NCI-H146 treated with DMSO at 0.1 percent for 48 hours (cell line): ENCODE measurements at regions not wholly inside any gene's neighbourhood (a gene's known extent, or its start where the extent isn't known, plus 50 kb on each side); places are given as distances from the start of the nearest gene placed in this dataset.

Experiments used
- DNase-seq: peaks from one replicate; lab custom pipeline; 2025; ENCODE audit not compliant: unreplicated experiment; lab: John Stamatoyannopoulos, UW

DNA sequence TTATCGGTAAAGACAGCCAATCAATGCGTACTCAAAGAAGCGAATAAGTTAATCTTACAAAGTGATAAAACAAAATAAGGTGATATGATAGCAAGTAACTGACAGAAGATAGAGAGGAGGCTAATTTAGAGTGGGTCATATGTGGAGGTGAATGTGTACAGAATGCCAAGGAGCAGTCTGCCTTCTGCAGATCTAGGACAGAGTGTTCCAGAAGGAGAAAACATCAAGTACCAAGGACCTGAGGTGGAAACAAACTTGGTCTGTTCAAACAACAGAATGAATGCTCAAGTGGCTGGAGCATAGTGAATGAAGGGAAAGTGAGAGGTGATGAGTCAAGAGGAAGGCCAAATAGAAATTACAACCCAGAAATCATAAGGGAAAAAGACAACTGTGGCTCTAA lies 170.3 kb upstream of the BMP4 start:
- DNase-seq: no peak

DNA sequence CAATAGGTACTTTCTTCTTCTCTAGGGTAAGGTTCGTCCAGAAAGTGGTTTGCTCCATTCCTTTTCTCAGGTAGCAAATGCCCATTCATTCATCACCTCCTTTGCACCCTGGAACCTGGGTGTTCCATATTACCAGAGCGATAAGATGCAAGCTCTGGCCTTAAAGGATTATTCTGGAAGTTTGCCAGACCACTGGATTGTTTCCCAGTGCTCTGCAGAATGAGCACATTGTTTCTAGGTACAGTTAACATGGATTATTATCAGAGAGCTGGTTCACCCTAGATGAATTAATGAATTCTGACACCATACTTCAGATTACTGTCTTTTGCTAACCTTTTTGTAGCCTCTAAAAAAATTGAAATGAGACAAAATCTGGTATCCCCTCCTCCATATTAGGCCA lies 170.9 kb upstream of the BMP4 start:
- DNase-seq: no peak

GRCh38 chr14:54129850-54130640 lies 173.4 kb upstream of the BMP4 start:
- DNase-seq: no peak

DNA sequence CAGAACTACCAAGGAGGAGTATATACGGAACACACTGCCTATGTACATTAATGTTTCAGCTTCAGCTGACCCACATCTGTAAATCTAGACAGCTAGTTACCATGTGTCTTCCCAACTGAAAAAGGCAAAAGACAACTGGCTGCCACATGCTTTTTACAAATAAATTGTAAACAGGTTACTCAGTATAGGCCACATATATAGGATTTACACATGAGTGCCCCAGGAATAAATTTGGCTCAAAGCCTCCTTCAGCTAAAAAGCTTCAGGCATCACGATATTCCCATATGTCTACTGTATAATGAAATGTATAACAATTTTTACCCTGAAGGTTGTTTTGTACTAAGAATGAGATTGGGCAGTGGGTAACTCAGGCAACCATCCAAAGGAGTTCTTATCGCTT lies 175.9 kb upstream of the BMP4 start:
- DNase-seq: no peak

DNA sequence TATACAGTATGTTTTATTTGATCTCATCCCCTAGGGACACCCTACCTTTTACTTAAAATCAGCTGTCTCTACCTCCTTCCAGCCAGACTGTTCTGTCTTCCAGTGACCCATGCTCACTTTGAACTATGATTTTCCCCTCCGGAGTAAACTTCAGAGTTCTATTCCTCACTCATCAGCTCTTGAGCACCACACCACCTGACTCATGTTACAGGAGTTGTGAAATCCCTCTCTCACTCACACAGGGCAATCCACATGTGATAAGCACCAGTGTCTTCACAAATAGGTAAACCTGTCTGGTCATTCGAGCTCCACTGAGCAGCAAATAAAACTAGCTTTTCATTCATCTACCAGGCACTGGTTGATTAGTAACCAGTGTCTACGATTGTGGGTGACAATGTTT lies 177.3 kb upstream of the BMP4 start:
- DNase-seq: no peak

DNA sequence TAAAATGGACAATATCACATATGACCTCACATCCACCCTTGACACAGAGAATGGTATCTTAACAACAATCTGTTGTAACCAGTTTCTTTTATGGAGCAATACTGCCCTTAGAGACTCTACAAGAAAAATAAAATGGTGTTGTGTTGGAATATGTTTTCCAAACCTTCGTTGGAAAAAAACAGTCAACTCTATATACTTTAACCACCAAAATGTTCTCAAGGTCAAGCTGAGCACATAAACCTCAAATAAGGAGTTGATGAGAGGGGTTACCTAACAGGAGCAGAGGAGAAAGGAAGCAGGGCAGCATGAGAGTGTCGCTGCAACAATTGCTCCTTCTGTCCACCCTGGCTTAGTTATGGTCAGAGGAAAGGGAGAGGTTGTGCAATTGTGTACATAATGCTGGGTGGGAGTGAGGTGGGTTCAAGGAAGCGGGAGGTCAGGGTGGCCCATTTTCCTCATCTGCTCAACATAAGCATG lies 179.2 kb upstream of the BMP4 start:
- no peak for DNase-seq

DNA sequence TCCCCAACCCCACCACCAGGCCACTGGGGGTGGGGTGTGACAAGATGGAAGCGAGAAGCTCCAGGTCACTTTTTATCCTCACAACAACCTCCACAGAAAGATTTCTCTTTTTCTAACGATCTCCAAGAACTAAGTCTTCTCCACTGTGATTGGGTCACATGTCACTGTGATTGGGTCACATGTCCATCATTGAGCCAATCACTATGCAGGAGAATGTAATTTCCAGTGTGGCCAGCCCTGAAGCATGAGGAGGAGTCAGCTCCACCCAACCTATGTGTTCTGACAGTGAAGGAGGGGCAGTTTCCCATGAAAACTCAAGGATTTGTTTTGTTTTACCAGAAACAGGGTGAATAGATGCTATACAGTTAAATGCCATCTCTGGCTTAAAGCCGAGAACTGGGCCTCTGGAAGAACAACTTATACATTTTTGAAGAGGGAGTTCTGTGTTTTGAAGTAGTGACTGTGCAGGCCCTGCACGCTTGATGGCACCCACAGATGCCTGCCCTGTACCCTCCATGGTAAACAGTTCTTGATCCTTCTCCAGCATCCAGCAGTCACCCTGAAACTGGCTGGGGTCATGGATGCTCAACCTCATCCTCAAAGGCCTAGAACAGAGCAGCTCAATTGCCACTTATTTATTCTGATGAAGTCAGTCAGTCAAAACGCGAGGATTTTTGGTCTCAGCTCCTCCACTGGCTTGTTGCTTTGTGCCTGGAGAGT lies 180.4 kb upstream of the BMP4 start:
- no peak for DNase-seq

GRCh38 chr14:54137614-54137961 lies 181.0 kb upstream of the BMP4 start:
- DNase-seq: no peak

DNA sequence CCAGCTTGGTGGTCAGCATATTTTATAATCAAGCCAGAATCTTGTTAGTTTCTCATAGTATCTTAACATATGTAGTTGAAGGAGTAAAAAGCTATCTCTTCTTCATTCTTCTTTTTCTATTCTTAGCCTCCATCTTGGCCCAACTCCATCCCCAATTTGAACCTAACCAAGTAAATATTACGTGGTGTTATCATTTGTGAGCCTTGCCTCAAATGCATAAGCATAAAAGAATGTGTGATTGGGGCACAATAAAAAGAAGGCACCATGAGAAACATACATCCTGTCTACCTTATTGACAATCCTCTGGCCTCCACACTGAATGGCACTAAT lies 181.4 kb upstream of the BMP4 start:
- no peak for DNase-seq

GRCh38 chr14:54138354-54139038 lies 181.9 kb upstream of the BMP4 start:
- no peak for DNase-seq

GRCh38 chr14:54140551-54140950 lies 183.9 kb upstream of the BMP4 start:
- DNase-seq: no peak

DNA sequence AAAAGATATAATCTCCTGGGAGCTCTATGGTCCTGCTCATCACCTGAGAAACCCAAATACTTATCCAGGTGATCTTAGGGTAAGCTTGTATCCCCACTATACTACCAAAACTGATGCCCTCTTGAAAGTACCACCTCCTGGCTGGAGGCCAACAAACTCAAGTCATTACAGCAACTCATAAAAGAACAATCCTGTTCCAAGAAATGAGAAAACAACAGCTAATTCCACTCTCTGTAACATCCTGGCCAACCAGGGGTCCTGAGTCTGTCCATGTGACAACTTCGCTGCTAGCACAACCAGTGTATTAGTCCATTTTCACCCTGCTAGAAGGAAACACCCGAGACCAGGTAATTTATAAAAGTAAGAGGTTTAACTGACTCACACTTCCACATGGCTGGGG lies 190.0 kb upstream of the BMP4 start:
- DNase-seq: no peak

GRCh38 chr14:54147282-54147681 lies 190.7 kb upstream of the BMP4 start:
- no peak for DNase-seq

DNA sequence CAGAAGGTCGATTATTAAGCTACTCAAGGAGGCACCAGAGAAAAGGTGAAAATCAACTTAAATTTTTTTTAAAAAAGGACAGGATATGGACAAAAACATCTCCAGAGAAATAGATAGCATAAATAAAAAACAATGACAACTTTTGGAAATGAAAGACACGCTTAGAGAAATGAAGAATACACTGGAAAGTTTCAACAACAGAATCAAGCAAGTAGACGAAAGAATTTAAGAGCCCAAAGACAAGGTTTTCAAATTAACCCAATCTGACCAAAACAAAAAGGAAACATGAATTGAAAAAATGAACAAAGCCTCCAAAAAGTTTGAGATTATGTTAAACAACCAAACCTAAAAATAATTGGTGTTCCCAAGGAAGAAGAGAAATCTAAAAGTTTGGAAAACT lies 191.1 kb upstream of the BMP4 start:
- no peak for DNase-seq

GRCh38 chr14:54148251-54148650 lies 191.6 kb upstream of the BMP4 start:
- no peak for DNase-seq

DNA sequence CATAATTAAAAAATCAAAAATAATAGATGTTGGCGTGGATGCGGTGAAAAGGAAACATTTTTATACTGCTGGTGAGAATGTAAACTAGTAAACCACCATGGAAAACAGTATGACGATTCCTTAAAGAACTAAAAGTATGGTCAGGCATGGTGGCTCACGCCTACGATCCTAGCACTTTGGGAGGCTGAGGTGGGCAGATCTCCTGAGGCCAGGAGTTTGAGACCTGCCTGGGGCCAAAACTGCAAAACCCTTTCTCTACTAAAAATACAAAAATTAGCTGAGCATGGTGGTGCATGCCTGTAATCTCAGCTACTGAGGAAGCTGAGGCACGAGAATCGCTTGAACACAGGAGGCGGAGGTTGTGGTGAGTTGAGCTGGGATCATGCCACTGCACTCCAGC lies 195.7 kb upstream of the BMP4 start:
- no peak for DNase-seq

DNA sequence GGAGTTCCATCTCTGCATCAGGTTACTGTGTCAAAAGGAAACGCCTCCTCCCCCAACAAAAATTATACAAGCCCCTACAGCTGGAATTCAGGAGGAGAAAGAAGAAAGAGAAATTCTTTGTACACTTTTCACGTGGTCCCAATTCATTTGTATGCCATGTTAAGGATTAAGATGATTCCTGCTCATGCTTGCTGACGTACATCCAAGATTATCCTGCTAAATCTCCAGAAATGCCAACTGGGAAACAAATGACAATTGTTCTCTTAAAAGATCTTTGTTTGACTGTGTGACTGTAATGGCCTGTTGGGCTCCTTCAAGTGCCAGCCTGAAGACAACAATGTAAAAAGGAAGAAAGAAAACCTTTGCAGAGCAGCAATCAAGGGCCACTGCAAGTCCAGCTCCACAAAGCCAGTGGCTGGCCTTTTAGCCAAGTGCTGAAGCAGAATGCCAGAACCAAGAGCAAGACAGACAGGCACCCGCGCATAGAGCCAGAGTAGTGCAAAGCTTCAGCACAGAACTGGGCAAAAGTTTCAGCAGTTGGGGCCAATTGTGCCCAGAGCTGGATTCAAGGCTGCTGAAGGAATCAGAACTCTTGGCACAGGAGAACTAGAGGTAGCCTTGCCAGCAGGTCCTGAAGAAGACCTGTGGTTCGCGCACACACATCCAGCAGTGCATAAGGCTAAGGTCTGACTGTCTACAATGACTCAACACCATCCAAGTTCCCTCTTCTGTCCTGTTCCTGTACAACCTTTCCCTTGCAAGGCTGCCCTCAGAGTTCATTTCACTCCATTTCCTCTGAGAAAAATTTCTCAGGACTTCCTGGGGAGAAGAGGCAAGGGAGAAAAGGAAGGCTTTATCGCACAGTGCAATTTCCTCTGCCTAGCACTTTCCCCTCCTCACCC lies 209.7 kb upstream of the BMP4 start:
- no peak for DNase-seq

- no peak for DNase-seq
These were observed 211.9 kb upstream of the BMP4 start for GRCh38 chr14:54168489-54168888.

- no peak for DNase-seq
These were observed 212.8 kb upstream of the BMP4 start for GRCh38 chr14:54169254-54169924.

DNA sequence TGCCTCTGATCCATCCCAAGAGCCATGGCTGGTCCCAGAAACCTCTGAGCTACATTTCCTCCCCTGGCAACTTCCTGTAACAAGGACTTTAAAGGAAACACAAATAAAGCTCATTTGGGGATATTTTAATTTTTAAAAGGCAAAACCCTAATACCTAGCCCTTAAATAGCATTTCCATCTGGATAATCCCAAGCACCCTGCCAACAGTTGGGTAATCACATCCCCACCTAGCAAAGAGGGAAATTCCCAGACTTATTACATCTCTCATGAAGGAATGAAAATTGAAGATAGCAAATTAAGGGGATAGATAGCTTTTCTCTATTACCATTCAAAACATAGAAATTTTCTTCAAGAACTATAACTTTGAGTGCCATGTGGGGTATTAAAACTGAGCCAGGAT lies 213.7 kb upstream of the BMP4 start:
- DNase-seq: no peak

GRCh38 chr14:54172114-54172513 lies 215.5 kb upstream of the BMP4 start:
- DNase-seq: no peak
